GM23338 (cell line): ENCODE measurements at regions not wholly inside any gene's neighbourhood (a gene's known extent, or its start where the extent isn't known, plus 50 kb on each side); places are given as distances from the start of the nearest gene placed in this dataset. TPM values are rescaled to one million over a fixed set of nuclear protein-coding genes. Genes with fewer than 3 reads are reported as not detected.

ENCODE experiments used
- ATAC-seq: fragments of 200-7000 bp; cut with Tn5 transposase; 3 replicates; pipeline ENCODE4 v1.9.1; 2020
- DNase-seq: peaks from one replicate; pipeline ENCODE4 v3.0.0-alpha.2; 2015; ENCODE audit warnings: low spot score
- H2AFZ ChIP-seq: fragments of 200-600 bp; sonication (generic); 2 replicates; pipeline ENCODE4 v1.8.0; 2016; ENCODE audit warnings: antibody characterized with exemption, mild to moderate bottlenecking, moderate library complexity
- H3F3A ChIP-seq: fragments of 200-600 bp; sonication (generic); replicated peaks from 2 replicates; pipeline ENCODE4 v1.8.0; 2017; ENCODE audit warnings: antibody characterized with exemption, mixed run types, low read depth
- H3K27ac ChIP-seq: fragments of 200-600 bp; sonication (generic); 2 replicates; pipeline ENCODE4 v1.6.1; 2016; ENCODE audit warnings: low read depth
- H3K27me3 ChIP-seq: fragments of 200-600 bp; sonication (generic); 2 replicates; pipeline ENCODE4 v1.8.0; 2016; ENCODE audit warnings: mild to moderate bottlenecking, mixed run types, moderate library complexity; ENCODE audit not compliant: insufficient read depth
- H3K36me3 ChIP-seq: fragments of 200-600 bp; sonication (generic); 2 replicates; pipeline ENCODE4 v1.8.0; 2016; ENCODE audit warnings: mild to moderate bottlenecking; ENCODE audit not compliant: insufficient read depth
- H3K4me1 ChIP-seq: fragments of 200-600 bp; sonication (generic); 2 replicates; pipeline ENCODE4 v1.8.0; 2016; ENCODE audit warnings: mild to moderate bottlenecking, moderate library complexity; ENCODE audit not compliant: insufficient read depth
- H3K4me2 ChIP-seq: fragments of 200-600 bp; sonication (generic); 2 replicates; pipeline ENCODE4 v1.7.1; 2017; ENCODE audit warnings: mixed run types
- H3K4me3 ChIP-seq: fragments of 200-600 bp; sonication (generic); 2 replicates; pipeline ENCODE4 v1.6.1; 2016; ENCODE audit warnings: mixed run types
- H3K79me2 ChIP-seq: fragments of 200-600 bp; sonication (generic); replicated peaks from 2 replicates; pipeline ENCODE4 v1.8.0; 2017; ENCODE audit warnings: mild to moderate bottlenecking; ENCODE audit not compliant: insufficient read depth
- H3K9me2 ChIP-seq: fragments of 200-600 bp; sonication (generic); 2 replicates; pipeline ENCODE4 v1.8.0; 2017; ENCODE audit not compliant: insufficient read depth
- H4K20me1 ChIP-seq: fragments of 200-600 bp; sonication (generic); replicated peaks from 2 replicates; pipeline ENCODE4 v1.8.0; 2017; ENCODE audit warnings: mild to moderate bottlenecking; ENCODE audit not compliant: insufficient read depth
- H3K27ac Mint-ChIP-seq: 2 replicates; pipeline ENCODE4 v1.8.0; 2020; ENCODE audit warnings: inconsistent platforms, mild to moderate bottlenecking, moderate library complexity, mixed read lengths
- H3K27me3 Mint-ChIP-seq: 3 replicates; pipeline ENCODE4 v1.8.0; 2022; ENCODE audit warnings: low read depth, mild to moderate bottlenecking, moderate library complexity, mixed read lengths, inconsistent platforms; ENCODE audit not compliant: insufficient read depth, poor library complexity
- H3K36me3 Mint-ChIP-seq: 3 replicates; pipeline ENCODE4 v1.8.0; 2021; ENCODE audit warnings: low read depth, mild to moderate bottlenecking, inconsistent platforms, moderate library complexity, mixed read lengths
- H3K4me1 Mint-ChIP-seq: 3 replicates; pipeline ENCODE4 v1.8.0; 2020; ENCODE audit warnings: mild to moderate bottlenecking, inconsistent platforms, mixed read lengths
- H3K4me3 Mint-ChIP-seq: 3 replicates; pipeline ENCODE4 v1.8.0; 2021; ENCODE audit warnings: moderate library complexity, mild to moderate bottlenecking, inconsistent platforms, mixed read lengths
- H3K9me3 Mint-ChIP-seq: 3 replicates; pipeline ENCODE4 v1.8.0; 2020; ENCODE audit warnings: moderate library complexity, mild to moderate bottlenecking, inconsistent platforms, mixed read lengths
- CREB1 ChIP-seq: fragments of 250-450 bp; sonication (Bioruptor Pico); IDR thresholded peaks from 2 replicates; pipeline ENCODE4 v1.5.0; 2020; ENCODE audit warnings: low read depth, mild to moderate bottlenecking, moderate library complexity
- CTCF ChIP-seq, 2 experiments: fragments of 200-600 bp in 1 of 2; sonication (generic) in 1 of 2; conservative IDR thresholded peaks; 2 replicates each; pipeline versions ENCODE4 v1.5.1 to v1.6.1; 2016 to 2017; ENCODE audit warnings: antibody characterized with exemption in 2 of 2, low read depth in 2 of 2, mild to moderate bottlenecking in 2 of 2, moderate library complexity in 1 of 2
- EZH2phosphoT487 ChIP-seq: fragments of 200-600 bp; sonication (generic); IDR thresholded peaks from one replicate; pipeline ENCODE4 v1.8.1; 2018; ENCODE audit warnings: antibody characterized with exemption; ENCODE audit not compliant: unreplicated experiment
- JUNB ChIP-seq: IDR thresholded peaks from one replicate; pipeline ENCODE4 v1.6.1; 2016; ENCODE audit warnings: antibody characterized with exemption; ENCODE audit not compliant: unreplicated experiment
- NANOG ChIP-seq: IDR thresholded peaks from 2 replicates; pipeline ENCODE4 v1.6.1; 2016; ENCODE audit warnings: antibody characterized with exemption, borderline replicate concordance
- POLR2AphosphoS5 ChIP-seq: IDR thresholded peaks from 2 replicates; pipeline ENCODE4 v1.6.1; 2016; ENCODE audit warnings: antibody characterized with exemption, low read depth
- STAT1 ChIP-seq: IDR thresholded peaks from one replicate; pipeline ENCODE4 v1.6.1; 2016; ENCODE audit warnings: antibody characterized with exemption; ENCODE audit not compliant: unreplicated experiment
- ZNF114 ChIP-seq: fragments of 250-450 bp; sonication (Bioruptor Pico); IDR thresholded peaks from 2 replicates; pipeline ENCODE4 v1.5.0; 2020; ENCODE audit warnings: mild to moderate bottlenecking, moderate library complexity
- ZNF331 ChIP-seq: fragments of 250-450 bp; sonication (Bioruptor Pico); IDR thresholded peaks from 2 replicates; pipeline ENCODE4 v1.5.0; 2020; ENCODE audit warnings: low read depth, mild to moderate bottlenecking, moderate library complexity
- ZNF462 ChIP-seq: fragments of 250-450 bp; sonication (Bioruptor Pico); IDR thresholded peaks from 2 replicates; pipeline ENCODE4 v1.5.0; 2020; ENCODE audit warnings: mild to moderate bottlenecking, moderate library complexity
- small RNA-seq: library from RNA; depleted of rRNA; stranded (forward); fragments of <200 nt; gene quantifications from one replicate; pipeline ENCODE3, GENCODE V24; 2014; ENCODE audit warnings: low replicate concordance

DNA sequence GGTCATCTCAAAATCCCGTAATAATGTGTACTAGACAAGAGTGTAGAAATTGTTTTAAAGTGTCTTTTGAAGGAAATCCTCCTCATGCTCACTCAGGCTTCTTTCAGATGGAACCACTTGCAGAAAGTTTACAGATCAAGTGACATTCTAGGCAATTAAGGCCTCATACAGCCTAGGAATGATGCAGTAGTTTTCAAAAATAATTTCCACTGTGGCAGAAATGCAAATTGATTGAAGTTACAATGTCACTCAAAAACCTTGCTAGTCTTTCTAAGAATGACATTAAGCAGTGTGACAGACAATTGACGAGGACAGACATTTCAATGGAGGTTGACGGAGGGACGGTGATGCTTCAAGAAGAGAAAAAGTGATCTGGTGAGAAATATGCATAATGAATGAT, 53.5 kb upstream of the CDH8 start (continued):
- TF ChIP-seq CTCF (conservative IDR thresholded peaks at IDR 0.05; ENCODE audit: low read depth in 2 of 2): no peak
- no peak for TF ChIP-seq STAT1
- no peak for TF ChIP-seq POLR2AphosphoS5

- Mint-ChIP-seq H3K9me3 (no peaks in the 10 kb centered on the region), H3K27ac (no peak overlapping the region), H3K4me3 (no peak overlapping the region), H3K27me3 (no peaks in the 10 kb centered on the region), H3K4me1 (peaks cover 5% of the 10 kb centered on the region; the same call in 2 of the 3 replicates), H3K36me3 (no peaks in the 10 kb centered on the region)
- H4K20me1 ChIP-seq: no peaks in the 10 kb centered on the region
- no peaks in the 10 kb centered on the region for H3K79me2 ChIP-seq
- no peaks in the 10 kb centered on the region for H3K36me3 ChIP-seq
- peaks cover 9% of the 10 kb centered on the region; the same call in 1 of the 2 replicates for H3K9me2 ChIP-seq
- DNase-seq: no peak
- no peaks in the 10 kb centered on the region for H3K4me1 ChIP-seq
- H3K4me2 ChIP-seq: no peak overlapping the region
- no peaks in the 10 kb centered on the region for H3K27me3 ChIP-seq
- no peak overlapping the region for H3K27ac ChIP-seq
- no peak for TF ChIP-seq ZNF462 (CRISPR knock-in tag)
- no peak for TF ChIP-seq CREB1
- TF ChIP-seq NANOG: no peak
- TF ChIP-seq ZNF114: no peak
- TF ChIP-seq ZNF331 (CRISPR knock-in tag): no peak
- TF ChIP-seq JUNB: no peak
- no peak for TF ChIP-seq EZH2phosphoT487
- no peak overlapping the region for H3K4me3 ChIP-seq
- ATAC-seq: no peak
- H3F3A ChIP-seq: no peaks in the 10 kb centered on the region
- H2AFZ ChIP-seq: no peak overlapping the region
These were observed 52.6 kb upstream of the CDH8 start for GRCh38 chr16:62088731-62089410.

Small RNA genes in the stretch of these regions (small RNA-seq; reads per million reads assigned to genes)
- gene AC009101.1 (not detected), gene AC009161.2 (not detected), gene AC018846.1 (not detected), gene AC138305.3 (not detected), gene RNU6-21P (0.12 reads per million)
